Kidney epithelial cell (primary cell): ENCODE measurements at regions not wholly inside any gene's neighbourhood (a gene's known extent, or its start where the extent isn't known, plus 50 kb on each side); places are given as distances from the start of the nearest gene placed in this dataset.

Source experiments
- DNase-seq: peaks from one replicate; pipeline ENCODE4 v3.0.0-alpha.2; 2010; ENCODE audit warnings: low read depth
- H3K27me3 ChIP-seq: 2 replicates; pipeline ENCODE4 v1.6.0; 2011; ENCODE audit warnings: low read length; ENCODE audit not compliant: control insufficient read depth, insufficient read depth
- H3K36me3 ChIP-seq: 2 replicates; pipeline ENCODE4 v1.5.1; 2011; ENCODE audit warnings: low read length; ENCODE audit not compliant: control insufficient read depth, insufficient read depth
- H3K4me3 ChIP-seq: 2 replicates; pipeline ENCODE4 v1.5.1; 2011; ENCODE audit warnings: low read depth, mild to moderate bottlenecking, control low read depth, low read length
- TF ChIP-seq, protein P1 (sequence below): IDR thresholded peaks from 2 replicates; pipeline ENCODE4 v1.5.1; 2011; ENCODE audit warnings: mild to moderate bottlenecking, moderate library complexity, low read length, control low read depth, inconsistent platforms; ENCODE audit not compliant: insufficient read depth, poor library complexity, severe bottlenecking

GRCh38 chr13:79070343-79070974 lies 335.6 kb downstream of the RBM26 start:
- H3K4me3 ChIP-seq = no peak overlapping the region
- H3K27me3 ChIP-seq = no peaks in the 10 kb centered on the region
- TF ChIP-seq, protein P1, sequence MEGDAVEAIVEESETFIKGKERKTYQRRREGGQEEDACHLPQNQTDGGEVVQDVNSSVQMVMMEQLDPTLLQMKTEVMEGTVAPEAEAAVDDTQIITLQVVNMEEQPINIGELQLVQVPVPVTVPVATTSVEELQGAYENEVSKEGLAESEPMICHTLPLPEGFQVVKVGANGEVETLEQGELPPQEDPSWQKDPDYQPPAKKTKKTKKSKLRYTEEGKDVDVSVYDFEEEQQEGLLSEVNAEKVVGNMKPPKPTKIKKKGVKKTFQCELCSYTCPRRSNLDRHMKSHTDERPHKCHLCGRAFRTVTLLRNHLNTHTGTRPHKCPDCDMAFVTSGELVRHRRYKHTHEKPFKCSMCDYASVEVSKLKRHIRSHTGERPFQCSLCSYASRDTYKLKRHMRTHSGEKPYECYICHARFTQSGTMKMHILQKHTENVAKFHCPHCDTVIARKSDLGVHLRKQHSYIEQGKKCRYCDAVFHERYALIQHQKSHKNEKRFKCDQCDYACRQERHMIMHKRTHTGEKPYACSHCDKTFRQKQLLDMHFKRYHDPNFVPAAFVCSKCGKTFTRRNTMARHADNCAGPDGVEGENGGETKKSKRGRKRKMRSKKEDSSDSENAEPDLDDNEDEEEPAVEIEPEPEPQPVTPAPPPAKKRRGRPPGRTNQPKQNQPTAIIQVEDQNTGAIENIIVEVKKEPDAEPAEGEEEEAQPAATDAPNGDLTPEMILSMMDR = no peak
- no peaks in the 10 kb centered on the region for H3K36me3 ChIP-seq
- no peak for DNase-seq

DNA sequence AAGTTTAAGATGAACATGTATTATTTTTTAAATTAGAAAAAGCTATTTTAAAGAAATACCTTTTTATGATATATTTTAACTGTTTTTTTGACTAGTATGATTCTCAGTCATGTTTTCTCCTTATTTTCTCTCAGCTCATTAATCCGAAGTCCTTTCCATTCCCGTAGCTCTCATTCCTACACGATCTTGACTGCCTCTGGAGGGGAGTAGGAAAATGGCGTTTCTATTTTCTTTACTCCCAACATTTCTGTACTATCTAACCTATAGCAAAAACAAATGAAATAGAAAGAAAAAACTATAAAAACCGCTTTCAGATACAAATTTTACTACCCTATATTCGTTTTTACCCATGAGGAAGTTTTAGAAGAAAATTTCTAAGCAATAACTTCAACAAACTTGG lies 343.8 kb downstream of the RBM26 start:
- Histone ChIP-seq H3K36me3 (no peaks in the 10 kb centered on the region), H3K27me3 (no peaks in the 10 kb centered on the region), H3K4me3 (no peak overlapping the region)
- no peak for DNase-seq
- TF ChIP-seq, protein P1 = no peak

- TF ChIP-seq, protein P1 = no peak
- DNase-seq = no peak
- Histone ChIP-seq H3K27me3 (no peaks in the 10 kb centered on the region), H3K36me3 (no peaks in the 10 kb centered on the region), H3K4me3 (no peak overlapping the region)
Measured at GRCh38 chr13:79060216-79060615, 345.8 kb downstream of the RBM26 start.

- DNase-seq = no peak
- Histone ChIP-seq H3K27me3 (no peaks in the 10 kb centered on the region), H3K36me3 (no peaks in the 10 kb centered on the region), H3K4me3 (no peak overlapping the region)
- TF ChIP-seq, protein P1 = no peak
Measured at GRCh38 chr13:79056706-79057105, 349.3 kb downstream of the RBM26 start.

GRCh38 chr13:79051472-79051871 lies 354.6 kb downstream of the RBM26 start:
- Histone ChIP-seq H3K4me3 (no peak overlapping the region), H3K36me3 (no peaks in the 10 kb centered on the region), H3K27me3 (no peaks in the 10 kb centered on the region)
- TF ChIP-seq, protein P1 = no peak
- no peak for DNase-seq

GRCh38 chr13:79044415-79044814 lies 361.6 kb downstream of the RBM26 start:
- TF ChIP-seq, protein P1 = no peak
- no peaks in the 10 kb centered on the region for H3K36me3 ChIP-seq
- no peaks in the 10 kb centered on the region for H3K27me3 ChIP-seq
- DNase-seq = no peak
- no peak overlapping the region for H3K4me3 ChIP-seq
